Omental fat pad (tissue), 3 donors: ENCODE measurements at regions not wholly inside any gene's neighbourhood (a gene's known extent, or its start where the extent isn't known, plus 50 kb on each side); places are given as distances from the start of the nearest gene placed in this dataset.

ENCODE experiments used
- ATAC-seq: fragments of 150-250 bp; one replicate; pipeline ENCODE4 v1.9.1; 2016; ENCODE audit warnings: mild to moderate bottlenecking, moderate library complexity; ENCODE audit not compliant: low FRiP score
- DNase-seq: peaks from one replicate; pipeline ENCODE4 v3.0.0-alpha.2; 2019; ENCODE audit warnings: low spot score
- TF ChIP-seq, protein P1 (sequence below), 3 donors: fragments of 450-650 bp; IDR thresholded peaks; one replicate each; pipeline ENCODE4 v1.5.1; 2016 to 2017; ENCODE audit warnings: antibody characterized with exemption in 3 of 3, mild to moderate bottlenecking in 3 of 3, moderate library complexity in 2 of 3

DNA sequence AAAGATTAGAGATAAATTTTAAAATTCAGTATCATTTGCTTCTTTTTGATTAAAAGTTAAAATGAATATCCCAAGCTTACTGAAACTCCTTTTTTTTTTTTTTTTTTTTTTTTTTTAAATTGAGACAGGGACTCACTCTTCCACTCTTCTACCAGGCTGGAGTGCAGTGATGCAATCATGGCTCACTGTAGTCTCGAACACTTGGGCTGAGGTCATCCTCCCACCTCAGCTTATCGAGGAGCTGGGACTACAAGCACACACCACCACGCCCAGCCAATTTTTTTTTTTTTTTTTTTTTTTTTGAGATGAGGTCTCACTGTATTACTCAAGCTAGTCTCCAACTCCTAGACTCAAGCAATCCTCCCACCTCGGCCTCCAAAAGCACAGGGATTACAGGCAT, 92.1 kb upstream of the RGS18 start:
- DNase-seq (no peak), ATAC-seq (no peak)
- TF ChIP-seq, protein P1, sequence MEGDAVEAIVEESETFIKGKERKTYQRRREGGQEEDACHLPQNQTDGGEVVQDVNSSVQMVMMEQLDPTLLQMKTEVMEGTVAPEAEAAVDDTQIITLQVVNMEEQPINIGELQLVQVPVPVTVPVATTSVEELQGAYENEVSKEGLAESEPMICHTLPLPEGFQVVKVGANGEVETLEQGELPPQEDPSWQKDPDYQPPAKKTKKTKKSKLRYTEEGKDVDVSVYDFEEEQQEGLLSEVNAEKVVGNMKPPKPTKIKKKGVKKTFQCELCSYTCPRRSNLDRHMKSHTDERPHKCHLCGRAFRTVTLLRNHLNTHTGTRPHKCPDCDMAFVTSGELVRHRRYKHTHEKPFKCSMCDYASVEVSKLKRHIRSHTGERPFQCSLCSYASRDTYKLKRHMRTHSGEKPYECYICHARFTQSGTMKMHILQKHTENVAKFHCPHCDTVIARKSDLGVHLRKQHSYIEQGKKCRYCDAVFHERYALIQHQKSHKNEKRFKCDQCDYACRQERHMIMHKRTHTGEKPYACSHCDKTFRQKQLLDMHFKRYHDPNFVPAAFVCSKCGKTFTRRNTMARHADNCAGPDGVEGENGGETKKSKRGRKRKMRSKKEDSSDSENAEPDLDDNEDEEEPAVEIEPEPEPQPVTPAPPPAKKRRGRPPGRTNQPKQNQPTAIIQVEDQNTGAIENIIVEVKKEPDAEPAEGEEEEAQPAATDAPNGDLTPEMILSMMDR (IDR thresholded peaks at IDR 0.05) = no peak

DNA sequence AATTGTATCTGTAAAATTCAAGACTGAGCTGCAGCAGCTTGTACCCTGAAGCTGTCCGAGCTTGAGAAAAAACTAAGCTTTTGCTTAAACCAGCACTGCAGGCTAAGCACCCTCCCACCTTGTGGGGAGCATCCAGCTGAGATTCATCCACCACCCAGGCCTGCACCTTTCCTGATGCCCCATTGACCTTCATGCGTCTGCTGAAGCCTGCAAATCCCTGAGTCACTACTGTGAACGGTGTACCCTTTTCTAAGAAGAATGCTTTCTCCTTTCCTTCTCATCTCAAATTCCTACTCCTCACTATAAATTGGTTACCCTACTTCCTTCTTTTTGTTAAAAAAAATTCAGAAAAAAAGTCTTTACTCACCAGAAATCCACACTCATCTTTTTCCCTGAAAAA, 90.9 kb upstream of the RGS18 start:
- ATAC-seq (no peak), DNase-seq (no peak)
- TF ChIP-seq, protein P1 (IDR thresholded peaks at IDR 0.05) = no peak

DNA sequence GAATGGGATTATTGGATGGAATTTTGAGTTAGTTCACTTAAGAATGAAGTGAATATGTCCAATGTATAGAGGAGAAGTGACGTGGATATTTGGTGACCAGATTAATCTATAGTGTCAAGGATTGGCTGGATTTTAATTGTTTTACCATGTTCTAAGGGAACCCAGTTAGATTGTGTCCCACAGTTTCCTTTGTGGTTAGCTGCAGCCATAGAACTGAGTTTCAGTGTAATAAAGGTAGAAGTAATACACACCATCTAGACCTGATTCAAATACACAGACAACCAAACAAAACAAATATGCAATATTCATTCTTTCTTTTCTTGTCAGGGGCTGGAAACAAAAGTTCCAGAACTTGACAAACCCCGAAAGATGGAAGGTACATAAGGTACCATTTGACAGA, 88.0 kb upstream of the RGS18 start:
- ATAC-seq = no peak
- TF ChIP-seq, protein P1 (IDR thresholded peaks at IDR 0.05) = no peak

DNA sequence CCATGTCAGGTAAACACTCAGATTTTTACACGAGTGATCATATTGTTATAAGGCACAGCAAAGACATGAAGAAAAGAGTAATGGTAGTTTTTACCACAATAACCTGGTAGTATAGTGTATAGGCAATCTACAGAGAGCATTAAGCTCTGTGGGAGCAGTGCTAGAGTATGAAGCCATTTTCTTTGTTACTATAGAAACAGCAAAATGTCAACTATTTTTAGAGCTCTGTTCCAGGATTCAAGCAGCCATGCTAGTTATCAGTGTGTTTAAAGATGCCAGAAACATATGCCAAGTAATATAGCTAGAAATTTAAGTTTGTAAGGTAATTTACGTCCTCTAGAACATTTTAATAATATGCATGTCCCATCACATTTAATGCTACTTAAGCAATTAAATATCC, 77.6 kb upstream of the RGS18 start:
- TF ChIP-seq, protein P1 (IDR thresholded peaks at IDR 0.05) = no peak
- no peak for DNase-seq
- no peak for ATAC-seq

More for the DNA sequence above, 88.0 kb upstream of the RGS18 start:
- DNase-seq = no peak

DNA sequence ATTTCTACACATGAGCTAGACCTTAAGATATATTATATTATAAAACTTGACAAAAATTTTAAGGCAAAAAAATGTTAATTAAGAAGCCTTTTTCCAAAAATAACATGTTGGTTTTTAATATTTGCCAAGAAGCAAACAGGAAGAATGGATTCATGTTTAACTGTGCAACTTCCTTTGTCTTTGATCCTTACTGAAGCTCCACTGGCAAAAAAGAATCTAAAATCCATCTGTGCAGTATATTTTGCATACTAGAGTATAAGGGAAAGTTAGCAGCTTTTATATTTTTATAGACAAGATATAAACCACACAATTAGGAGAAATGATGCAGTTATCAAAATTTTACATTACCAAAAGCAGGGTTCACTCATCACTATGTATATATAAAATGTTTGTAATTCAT, 76.9 kb upstream of the RGS18 start:
- TF ChIP-seq, protein P1 (IDR thresholded peaks at IDR 0.05) = no peak
- DNase-seq (no peak), ATAC-seq (no peak)

DNA sequence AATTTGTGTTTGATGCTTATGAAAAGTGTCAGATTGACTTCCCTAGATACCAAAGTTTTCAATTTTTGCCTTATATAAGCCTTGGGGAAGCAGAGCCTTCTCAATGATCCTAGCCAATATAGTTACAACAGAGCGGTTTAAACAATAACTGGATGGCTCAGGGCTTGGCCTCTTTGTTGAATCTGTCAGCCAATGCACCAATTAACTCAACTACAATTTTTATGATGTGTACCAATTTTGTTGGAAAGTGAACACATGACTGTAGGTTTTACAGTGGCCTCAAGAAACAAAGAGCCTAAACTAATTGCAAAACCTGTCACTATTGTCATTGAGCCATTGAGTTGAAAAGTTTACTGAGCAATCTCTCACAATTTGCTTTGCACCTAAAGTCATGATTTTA, 71.6 kb upstream of the RGS18 start:
- TF ChIP-seq, protein P1 (IDR thresholded peaks at IDR 0.05) = no peak
- ATAC-seq (no peak), DNase-seq (no peak)

DNA sequence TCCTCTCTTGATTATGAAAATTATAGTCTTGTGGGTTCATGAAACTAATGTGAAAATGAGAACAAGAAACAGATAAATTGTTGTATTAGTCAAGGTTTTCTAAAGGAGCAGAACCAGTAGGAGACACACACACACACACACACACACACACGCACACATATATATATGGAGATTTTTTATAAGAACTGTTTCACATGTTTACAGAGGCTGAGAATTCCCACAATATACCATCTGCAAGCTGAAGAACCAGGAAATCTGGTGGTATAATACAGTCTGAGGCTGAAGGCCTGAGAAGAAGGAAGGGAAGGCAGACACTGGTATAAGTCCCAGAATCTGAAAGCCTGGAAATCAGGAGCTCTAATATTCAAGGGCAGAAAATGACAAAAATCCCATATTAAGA, 70.9 kb upstream of the RGS18 start:
- no peak for DNase-seq
- TF ChIP-seq, protein P1 (IDR thresholded peaks at IDR 0.05) = no peak
- ATAC-seq = no peak
